ENCODE measurements at regions not wholly inside any gene's neighbourhood (a gene's known extent, or its start where the extent isn't known, plus 50 kb on each side); places are given as distances from the start of the nearest gene placed in this dataset.
A peak's percentile ranks its signal among the peaks of the same experiment; 100 is the strongest.

DNA sequence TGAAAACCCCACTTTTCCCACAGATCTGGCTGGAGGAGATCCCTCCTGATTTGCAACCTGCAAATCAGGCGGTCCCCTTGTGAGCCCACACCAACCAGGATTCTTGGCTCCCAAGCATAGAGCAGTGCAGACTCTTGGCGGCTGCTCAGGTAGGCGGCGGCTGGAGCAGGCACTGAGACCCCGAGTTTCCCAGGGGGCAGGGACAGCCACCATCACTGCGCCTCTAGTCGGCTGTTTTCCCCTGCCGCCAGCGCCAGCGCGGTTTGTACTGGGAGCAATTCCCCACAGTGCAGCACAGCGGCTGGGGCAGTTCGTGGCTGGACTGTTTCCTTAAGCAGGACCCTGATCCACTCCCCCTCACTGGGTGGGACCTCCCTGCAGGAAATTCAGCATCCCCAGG lies 323.3 kb downstream of the TRIB2 start:
- DNase-seq (ENCODE audit: low spot score) (peak; percentile 40), ATAC-seq (ENCODE audit: low read depth) (no peak)
- Histone ChIP-seq H3K4me1 (ENCODE audit: insufficient read depth, poor library complexity, severe bottlenecking) (no peaks in the 10 kb centered on the region), H3K9me3 (ENCODE audit: severe bottlenecking) (peaks cover 4% of the 10 kb centered on the region), H3K4me3 (ENCODE audit: severe bottlenecking) (no peak overlapping the region), H3K36me3 (ENCODE audit: low read depth) (no peaks in the 10 kb centered on the region), H3K27ac (ENCODE audit: poor library complexity, severe bottlenecking) (no peak overlapping the region), H3K27me3 (ENCODE audit: insufficient read depth, poor library complexity, severe bottlenecking) (no peaks in the 10 kb centered on the region)
- TF ChIP-seq, protein P1, sequence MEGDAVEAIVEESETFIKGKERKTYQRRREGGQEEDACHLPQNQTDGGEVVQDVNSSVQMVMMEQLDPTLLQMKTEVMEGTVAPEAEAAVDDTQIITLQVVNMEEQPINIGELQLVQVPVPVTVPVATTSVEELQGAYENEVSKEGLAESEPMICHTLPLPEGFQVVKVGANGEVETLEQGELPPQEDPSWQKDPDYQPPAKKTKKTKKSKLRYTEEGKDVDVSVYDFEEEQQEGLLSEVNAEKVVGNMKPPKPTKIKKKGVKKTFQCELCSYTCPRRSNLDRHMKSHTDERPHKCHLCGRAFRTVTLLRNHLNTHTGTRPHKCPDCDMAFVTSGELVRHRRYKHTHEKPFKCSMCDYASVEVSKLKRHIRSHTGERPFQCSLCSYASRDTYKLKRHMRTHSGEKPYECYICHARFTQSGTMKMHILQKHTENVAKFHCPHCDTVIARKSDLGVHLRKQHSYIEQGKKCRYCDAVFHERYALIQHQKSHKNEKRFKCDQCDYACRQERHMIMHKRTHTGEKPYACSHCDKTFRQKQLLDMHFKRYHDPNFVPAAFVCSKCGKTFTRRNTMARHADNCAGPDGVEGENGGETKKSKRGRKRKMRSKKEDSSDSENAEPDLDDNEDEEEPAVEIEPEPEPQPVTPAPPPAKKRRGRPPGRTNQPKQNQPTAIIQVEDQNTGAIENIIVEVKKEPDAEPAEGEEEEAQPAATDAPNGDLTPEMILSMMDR (IDR thresholded peaks at IDR 0.05; ENCODE audit: poor library complexity, severe bottlenecking), result no peak

DNA sequence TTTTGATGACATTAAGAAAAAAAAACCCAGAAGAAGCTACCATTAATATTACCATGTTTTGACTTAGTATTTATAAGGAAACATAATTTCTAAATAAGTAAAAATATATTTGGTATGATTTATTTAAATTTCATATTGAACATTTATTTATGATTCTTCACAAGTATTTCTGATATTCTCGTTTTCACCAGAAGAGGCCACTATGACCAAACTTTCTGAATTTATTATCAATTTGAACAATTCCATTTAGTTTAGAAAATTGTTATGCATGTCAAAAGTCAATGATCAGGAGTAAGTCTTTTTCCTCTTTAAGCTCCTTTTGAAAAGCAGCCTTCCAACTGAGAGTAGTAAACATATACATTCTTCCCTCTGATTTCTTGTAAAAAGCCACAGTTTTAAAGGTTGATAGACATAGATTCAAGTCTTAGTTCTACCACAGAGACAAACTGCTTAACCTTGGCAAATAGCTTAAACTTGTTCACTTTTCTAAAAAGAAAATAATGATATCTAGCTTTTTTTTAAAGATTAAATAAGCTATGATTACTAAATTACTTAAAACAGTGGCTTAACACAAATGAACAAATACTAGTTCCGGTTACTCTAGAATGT lies 329.9 kb downstream of the TRIB2 start:
- Histone ChIP-seq H3K36me3 (ENCODE audit: low read depth) (no peaks in the 10 kb centered on the region), H3K4me3 (ENCODE audit: severe bottlenecking) (no peak overlapping the region), H3K27me3 (ENCODE audit: insufficient read depth, poor library complexity, severe bottlenecking) (no peaks in the 10 kb centered on the region), H3K27ac (ENCODE audit: poor library complexity, severe bottlenecking) (no peak overlapping the region), H3K4me1 (ENCODE audit: insufficient read depth, poor library complexity, severe bottlenecking) (peaks cover 6% of the 10 kb centered on the region), H3K9me3 (ENCODE audit: severe bottlenecking) (peaks cover 2% of the 10 kb centered on the region)
- TF ChIP-seq, protein P1 (IDR thresholded peaks at IDR 0.05; ENCODE audit: poor library complexity, severe bottlenecking), result peak; percentile 77
- ATAC-seq (ENCODE audit: low read depth) (no peak), DNase-seq (ENCODE audit: low spot score) (no peak)

DNA sequence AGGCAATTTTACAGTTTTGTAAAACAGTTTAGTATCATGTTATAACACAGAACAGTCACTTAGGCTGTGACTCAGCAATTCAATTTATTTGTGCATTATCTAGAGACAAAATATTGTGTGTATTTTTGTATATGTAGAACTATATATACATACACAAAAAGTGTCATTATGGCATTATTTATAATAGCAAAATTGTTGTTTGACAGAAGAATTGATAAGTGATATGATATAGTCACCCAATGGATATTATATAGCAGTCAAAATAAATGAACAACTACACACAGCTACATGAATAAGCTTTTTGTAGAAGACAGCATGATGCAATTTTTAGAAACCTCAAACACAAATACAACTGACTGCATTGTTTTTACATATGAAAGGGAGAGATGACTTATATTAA lies 334.0 kb downstream of the TRIB2 start:
- peaks cover 2% of the 10 kb centered on the region for H3K9me3 ChIP-seq (ENCODE audit: severe bottlenecking)
- no peaks in the 10 kb centered on the region for H3K27me3 ChIP-seq (ENCODE audit: insufficient read depth, poor library complexity, severe bottlenecking)
- ATAC-seq (ENCODE audit: low read depth) (no peak), DNase-seq (ENCODE audit: low spot score) (no peak)
- TF ChIP-seq, protein P1 (IDR thresholded peaks at IDR 0.05; ENCODE audit: poor library complexity, severe bottlenecking), result no peak
- no peak overlapping the region for H3K27ac ChIP-seq (ENCODE audit: poor library complexity, severe bottlenecking)
- no peaks in the 10 kb centered on the region for H3K36me3 ChIP-seq (ENCODE audit: low read depth)
- peaks cover 6% of the 10 kb centered on the region for H3K4me1 ChIP-seq (ENCODE audit: insufficient read depth, poor library complexity, severe bottlenecking)
- H3K4me3 ChIP-seq (ENCODE audit: severe bottlenecking), result no peak overlapping the region

DNA sequence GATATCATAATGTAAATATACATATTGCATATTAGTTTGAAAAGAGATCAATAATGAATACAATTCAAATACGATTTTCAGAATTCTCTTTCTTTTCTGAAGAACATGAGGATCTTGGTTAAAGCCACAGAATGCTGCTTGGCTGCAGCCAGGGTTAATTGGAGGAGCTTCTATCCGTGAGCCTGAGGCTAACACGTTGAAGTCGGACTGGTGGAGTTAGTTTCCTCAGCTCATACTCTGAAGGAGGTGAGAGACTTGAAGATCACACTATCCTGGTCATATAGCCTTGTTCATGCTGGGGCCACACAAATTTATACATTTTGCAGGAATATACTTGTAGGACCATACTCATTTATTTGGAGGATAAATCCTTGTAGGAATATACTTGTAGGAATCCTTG lies 335.8 kb downstream of the TRIB2 start:
- Histone ChIP-seq H3K9me3 (ENCODE audit: severe bottlenecking) (peaks cover 2% of the 10 kb centered on the region), H3K4me1 (ENCODE audit: insufficient read depth, poor library complexity, severe bottlenecking) (peaks cover 6% of the 10 kb centered on the region), H3K4me3 (ENCODE audit: severe bottlenecking) (no peak overlapping the region), H3K27ac (ENCODE audit: poor library complexity, severe bottlenecking) (no peak overlapping the region), H3K27me3 (ENCODE audit: insufficient read depth, poor library complexity, severe bottlenecking) (no peaks in the 10 kb centered on the region), H3K36me3 (ENCODE audit: low read depth) (no peaks in the 10 kb centered on the region)
- ATAC-seq (ENCODE audit: low read depth) (no peak), DNase-seq (ENCODE audit: low spot score) (no peak)
- TF ChIP-seq, protein P1 (IDR thresholded peaks at IDR 0.05; ENCODE audit: poor library complexity, severe bottlenecking), result no peak

DNA sequence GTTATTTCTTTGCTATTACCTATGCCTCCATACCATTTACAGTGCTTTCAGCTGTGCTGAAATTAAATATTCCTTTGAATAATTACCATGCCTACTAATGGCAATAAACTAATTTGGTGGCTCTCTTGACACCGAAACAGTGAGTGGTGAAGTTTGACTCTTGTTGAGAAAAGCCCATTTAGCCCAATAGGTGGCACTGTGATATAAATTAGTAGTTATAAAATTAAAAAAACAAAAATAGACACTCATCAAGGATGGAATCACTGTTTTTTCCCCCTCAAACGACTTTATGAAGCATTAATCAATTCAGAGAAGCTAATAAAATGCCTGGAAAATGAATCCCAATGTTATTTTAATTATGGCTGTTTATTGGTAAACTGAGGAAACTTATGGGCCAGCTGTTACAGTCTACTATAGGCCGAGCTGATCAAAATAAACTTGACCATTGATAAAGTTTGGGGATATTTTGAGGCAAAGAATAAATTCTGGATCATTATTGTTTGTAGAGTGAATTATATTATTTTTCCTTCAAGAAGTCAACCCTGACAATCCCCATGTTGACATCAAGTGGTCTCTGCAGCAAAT lies 339.6 kb downstream of the TRIB2 start:
- no peak overlapping the region for H3K27ac ChIP-seq (ENCODE audit: poor library complexity, severe bottlenecking)
- H3K36me3 ChIP-seq (ENCODE audit: low read depth), result no peaks in the 10 kb centered on the region
- no peaks in the 10 kb centered on the region for H3K27me3 ChIP-seq (ENCODE audit: insufficient read depth, poor library complexity, severe bottlenecking)
- DNase-seq (ENCODE audit: low spot score), result no peak
- H3K9me3 ChIP-seq (ENCODE audit: severe bottlenecking), result no peaks in the 10 kb centered on the region
- no peaks in the 10 kb centered on the region for H3K4me1 ChIP-seq (ENCODE audit: insufficient read depth, poor library complexity, severe bottlenecking)
- no peak overlapping the region for H3K4me3 ChIP-seq (ENCODE audit: severe bottlenecking)
- TF ChIP-seq, protein P1 (IDR thresholded peaks at IDR 0.05; ENCODE audit: poor library complexity, severe bottlenecking), result peak; percentile 75
- no peak for ATAC-seq (ENCODE audit: low read depth)

Measured in RWPE2 (cell line).